ENCODE measurements at regions not wholly inside any gene's neighbourhood (a gene's known extent, or its start where the extent isn't known, plus 50 kb on each side); places are given as distances from the start of the nearest gene placed in this dataset.

- TF ChIP-seq CTCF (IDR thresholded peaks at IDR 0.05; ENCODE audit: poor library complexity) (no peak), EZH2 (IDR thresholded peaks at IDR 0.05; ENCODE audit: borderline replicate concordance) (no peak)
Observed at GRCh38 chr7:156543699-156544598, 96.6 kb upstream of the RNF32 start.

All from hepatocyte (in vitro differentiated cells).